Ramos (cell line): ENCODE measurements at regions not wholly inside any gene's neighbourhood (a gene's known extent, or its start where the extent isn't known, plus 50 kb on each side); places are given as distances from the start of the nearest gene placed in this dataset.

Experiments
- in situ Hi-C: fragments of 300-500 bp; cut with MboI; formaldehyde crosslinking; loops from one replicate; pipeline ENCODE4 v1.14.3; 2022; ENCODE audit warnings: low sequenced_read_pairs; ENCODE audit not compliant: unreplicated experiment

GRCh38 chr7:119472408-119473038, 800.5 kb upstream of the KCND2 start:
- in situ Hi-C loops = no loop called here

GRCh38 chr7:119482209-119482608, 790.8 kb upstream of the KCND2 start:
- in situ Hi-C loops = no loop called here

- in situ Hi-C loops = no loop called here
Measured at GRCh38 chr7:119482671-119483070, 790.3 kb upstream of the KCND2 start.

GRCh38 chr7:119483364-119483763, 789.6 kb upstream of the KCND2 start:
- in situ Hi-C loops = no loop called here

- in situ Hi-C loops = no loop called here
Measured at GRCh38 chr7:119514326-119514725, 758.6 kb upstream of the KCND2 start.

GRCh38 chr7:119515214-119515613, 757.8 kb upstream of the KCND2 start:
- in situ Hi-C loops = no loop called here

GRCh38 chr7:119515962-119516361, 757.0 kb upstream of the KCND2 start:
- in situ Hi-C loops = no loop called here

GRCh38 chr7:119522263-119522662, 750.7 kb upstream of the KCND2 start:
- in situ Hi-C loops = no loop called here

- in situ Hi-C loops = no loop called here
Measured at GRCh38 chr7:119522698-119523097, 750.3 kb upstream of the KCND2 start.

- in situ Hi-C loops = no loop called here
Measured at GRCh38 chr7:119545118-119545517, 727.9 kb upstream of the KCND2 start.

GRCh38 chr7:119555788-119556187, 717.2 kb upstream of the KCND2 start:
- in situ Hi-C loops = no loop called here

GRCh38 chr7:119556436-119556835, 716.5 kb upstream of the KCND2 start:
- in situ Hi-C loops = no loop called here

- in situ Hi-C loops = no loop called here
Measured at GRCh38 chr7:119561751-119562150, 711.2 kb upstream of the KCND2 start.

GRCh38 chr7:119562839-119563238, 710.1 kb upstream of the KCND2 start:
- in situ Hi-C loops = no loop called here

- in situ Hi-C loops = no loop called here
Measured at GRCh38 chr7:119571666-119572065, 701.3 kb upstream of the KCND2 start.

GRCh38 chr7:119572132-119572531, 700.8 kb upstream of the KCND2 start:
- in situ Hi-C loops = no loop called here

- in situ Hi-C loops = no loop called here
Measured at GRCh38 chr7:119572541-119572940, 700.4 kb upstream of the KCND2 start.

GRCh38 chr7:119578116-119578515, 694.9 kb upstream of the KCND2 start:
- in situ Hi-C loops = no loop called here

GRCh38 chr7:119594956-119595355, 678.0 kb upstream of the KCND2 start:
- in situ Hi-C loops = no loop called here

- in situ Hi-C loops = no loop called here
Measured at GRCh38 chr7:119596651-119597050, 676.3 kb upstream of the KCND2 start.

GRCh38 chr7:119606297-119606696, 666.7 kb upstream of the KCND2 start:
- in situ Hi-C loops = no loop called here

GRCh38 chr7:119620769-119621168, 652.2 kb upstream of the KCND2 start:
- in situ Hi-C loops = no loop called here

GRCh38 chr7:119623427-119623826, 649.5 kb upstream of the KCND2 start:
- in situ Hi-C loops = no loop called here
